ENCODE measurements at regions not wholly inside any gene's neighbourhood (a gene's known extent, or its start where the extent isn't known, plus 50 kb on each side); places are given as distances from the start of the nearest gene placed in this dataset.

DNA sequence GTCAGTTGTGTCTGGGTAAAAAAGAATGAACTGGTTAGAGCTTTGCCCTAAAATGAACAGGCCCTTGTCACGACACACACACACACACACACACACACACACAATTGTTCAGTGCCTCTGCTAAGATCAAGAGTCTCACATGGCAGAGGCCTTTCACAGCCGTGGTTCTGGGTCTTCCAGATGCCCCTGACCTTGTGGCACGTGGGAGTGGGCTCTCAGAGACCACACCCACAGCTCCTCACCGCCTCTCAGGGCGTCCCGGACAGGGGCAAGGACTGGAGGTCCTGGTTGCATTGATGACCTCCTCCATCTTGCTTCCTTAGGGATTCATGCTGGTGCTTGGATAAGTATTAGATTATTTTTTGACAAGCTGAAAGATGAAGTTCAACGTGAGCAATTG, 101.0 kb downstream of the HSPH1 start:
- Histone ChIP-seq H3K36me3 (replicated peaks in 1 of 2; ENCODE audit: control insufficient read depth in 1 of 2, insufficient read depth in 2 of 2, low read length in 1 of 2) (no peaks in the 10 kb centered on the region), H3K9me2 (no peaks in the 10 kb centered on the region), H3K79me2 (ENCODE audit: insufficient read depth) (no peaks in the 10 kb centered on the region), H2AFZ (ENCODE audit: low read depth) (no peak overlapping the region), H4K20me1 (ENCODE audit: insufficient read depth) (no peaks in the 10 kb centered on the region), H3K4me2 (no peak overlapping the region), H3K9ac (no peak overlapping the region), H3F3A (replicated peaks; ENCODE audit: insufficient read depth) (no peaks in the 10 kb centered on the region), H3K4me1 (ENCODE audit: control insufficient read depth in 1 of 2, insufficient read depth in 2 of 2, low read depth in 1 of 2, low read length in 1 of 2) (peaks cover 0 to 9% of the 10 kb centered on the region in 2 experiments; a peak in 2 of 4 replicates), H3K27me3 (ENCODE audit: insufficient read depth) (no peaks in the 10 kb centered on the region), H3K9me3 (no peaks in the 10 kb centered on the region), H3K27ac (ENCODE audit: low read depth in 2 of 2, low read length in 1 of 2) (no peak overlapping the region), H3K4me3 (ENCODE audit: low read depth in 2 of 2, low read length in 1 of 2) (no peak overlapping the region)
- POLR2A ChIA-PET = no interaction called here
- CTCF ChIA-PET = interaction anchor here (0.6 to 1.6 kb wide), 4 partner anchors 10 to 138 kb away, joined by 3 to 6 read pairs (median 4); no protein-coding TSS in a partner anchor
- TF ChIP-seq ELF1 (IDR thresholded peaks at IDR 0.05) = no peak
- TF ChIP-seq, protein P1, sequence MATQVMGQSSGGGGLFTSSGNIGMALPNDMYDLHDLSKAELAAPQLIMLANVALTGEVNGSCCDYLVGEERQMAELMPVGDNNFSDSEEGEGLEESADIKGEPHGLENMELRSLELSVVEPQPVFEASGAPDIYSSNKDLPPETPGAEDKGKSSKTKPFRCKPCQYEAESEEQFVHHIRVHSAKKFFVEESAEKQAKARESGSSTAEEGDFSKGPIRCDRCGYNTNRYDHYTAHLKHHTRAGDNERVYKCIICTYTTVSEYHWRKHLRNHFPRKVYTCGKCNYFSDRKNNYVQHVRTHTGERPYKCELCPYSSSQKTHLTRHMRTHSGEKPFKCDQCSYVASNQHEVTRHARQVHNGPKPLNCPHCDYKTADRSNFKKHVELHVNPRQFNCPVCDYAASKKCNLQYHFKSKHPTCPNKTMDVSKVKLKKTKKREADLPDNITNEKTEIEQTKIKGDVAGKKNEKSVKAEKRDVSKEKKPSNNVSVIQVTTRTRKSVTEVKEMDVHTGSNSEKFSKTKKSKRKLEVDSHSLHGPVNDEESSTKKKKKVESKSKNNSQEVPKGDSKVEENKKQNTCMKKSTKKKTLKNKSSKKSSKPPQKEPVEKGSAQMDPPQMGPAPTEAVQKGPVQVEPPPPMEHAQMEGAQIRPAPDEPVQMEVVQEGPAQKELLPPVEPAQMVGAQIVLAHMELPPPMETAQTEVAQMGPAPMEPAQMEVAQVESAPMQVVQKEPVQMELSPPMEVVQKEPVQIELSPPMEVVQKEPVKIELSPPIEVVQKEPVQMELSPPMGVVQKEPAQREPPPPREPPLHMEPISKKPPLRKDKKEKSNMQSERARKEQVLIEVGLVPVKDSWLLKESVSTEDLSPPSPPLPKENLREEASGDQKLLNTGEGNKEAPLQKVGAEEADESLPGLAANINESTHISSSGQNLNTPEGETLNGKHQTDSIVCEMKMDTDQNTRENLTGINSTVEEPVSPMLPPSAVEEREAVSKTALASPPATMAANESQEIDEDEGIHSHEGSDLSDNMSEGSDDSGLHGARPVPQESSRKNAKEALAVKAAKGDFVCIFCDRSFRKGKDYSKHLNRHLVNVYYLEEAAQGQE (IDR thresholded peaks at IDR 0.05; ENCODE audit: low read depth, low read length) = no peak
- TF ChIP-seq EP300 (IDR thresholded peaks at IDR 0.05; ENCODE audit: borderline replicate concordance in 1 of 2, low read depth in 1 of 2, low read length in 1 of 2) = no peak
- TF ChIP-seq, protein P2, sequence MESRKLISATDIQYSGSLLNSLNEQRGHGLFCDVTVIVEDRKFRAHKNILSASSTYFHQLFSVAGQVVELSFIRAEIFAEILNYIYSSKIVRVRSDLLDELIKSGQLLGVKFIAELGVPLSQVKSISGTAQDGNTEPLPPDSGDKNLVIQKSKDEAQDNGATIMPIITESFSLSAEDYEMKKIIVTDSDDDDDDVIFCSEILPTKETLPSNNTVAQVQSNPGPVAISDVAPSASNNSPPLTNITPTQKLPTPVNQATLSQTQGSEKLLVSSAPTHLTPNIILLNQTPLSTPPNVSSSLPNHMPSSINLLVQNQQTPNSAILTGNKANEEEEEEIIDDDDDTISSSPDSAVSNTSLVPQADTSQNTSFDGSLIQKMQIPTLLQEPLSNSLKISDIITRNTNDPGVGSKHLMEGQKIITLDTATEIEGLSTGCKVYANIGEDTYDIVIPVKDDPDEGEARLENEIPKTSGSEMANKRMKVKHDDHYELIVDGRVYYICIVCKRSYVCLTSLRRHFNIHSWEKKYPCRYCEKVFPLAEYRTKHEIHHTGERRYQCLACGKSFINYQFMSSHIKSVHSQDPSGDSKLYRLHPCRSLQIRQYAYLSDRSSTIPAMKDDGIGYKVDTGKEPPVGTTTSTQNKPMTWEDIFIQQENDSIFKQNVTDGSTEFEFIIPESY (IDR thresholded peaks at IDR 0.05; ENCODE audit: borderline replicate concordance, low read depth) = no peak
- TF ChIP-seq MXI1 (IDR thresholded peaks at IDR 0.05; ENCODE audit: low read depth, low read length) = no peak
- DNase-seq = no peak
- 67% methylated on average over 7 of the region's 7 CpGs for WGBS (ENCODE audit: low lambda C conversion rate)

DNA sequence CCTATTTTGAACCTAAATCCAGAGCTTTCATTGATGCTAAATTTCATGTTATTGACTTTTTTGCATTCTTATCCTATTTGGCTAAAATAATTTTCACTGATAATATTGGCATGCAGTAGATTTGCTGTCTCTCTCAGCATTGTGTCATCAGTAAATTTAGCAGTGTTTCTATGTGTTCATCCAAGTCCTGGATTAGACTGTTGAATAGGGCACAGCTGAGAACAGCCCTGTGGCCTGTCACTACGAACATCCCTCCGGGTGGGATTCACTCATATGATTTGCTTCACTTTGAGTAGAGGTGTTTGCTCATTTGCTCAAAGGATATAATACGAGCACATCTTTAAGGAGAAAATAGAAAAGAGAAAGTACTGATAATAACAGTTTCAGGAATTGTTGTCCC, 101.5 kb downstream of the HSPH1 start:
- H3K4me2 ChIP-seq = no peak overlapping the region
- H3K27ac ChIP-seq (ENCODE audit: low read depth in 2 of 2, low read length in 1 of 2) = no peak overlapping the region
- no peaks in the 10 kb centered on the region for H3K36me3 ChIP-seq (replicated peaks in 1 of 2; ENCODE audit: control insufficient read depth in 1 of 2, insufficient read depth in 2 of 2, low read length in 1 of 2)
- H3K4me3 ChIP-seq (ENCODE audit: low read depth in 2 of 2, low read length in 1 of 2) = no peak overlapping the region
- no peaks in the 10 kb centered on the region for H4K20me1 ChIP-seq (ENCODE audit: insufficient read depth)
- no peaks in the 10 kb centered on the region for H3K27me3 ChIP-seq (ENCODE audit: insufficient read depth)
- no peak for DNase-seq
- H2AFZ ChIP-seq (ENCODE audit: low read depth) = no peak overlapping the region
- H3K79me2 ChIP-seq (ENCODE audit: insufficient read depth) = no peaks in the 10 kb centered on the region
- H3K9me2 ChIP-seq = no peaks in the 10 kb centered on the region
- CTCF ChIA-PET = interaction anchor here (0.9 to 1.6 kb wide), 4 partner anchors 10 to 139 kb away, joined by 3 to 6 read pairs (median 4); no protein-coding TSS in a partner anchor
- WGBS (ENCODE audit: low lambda C conversion rate) = 83% methylated on average over 3 of the region's 3 CpGs
- no peaks in the 10 kb centered on the region for H3F3A ChIP-seq (replicated peaks; ENCODE audit: insufficient read depth)
- POLR2A ChIA-PET = no interaction called here
- peaks cover 0 to 9% of the 10 kb centered on the region in 2 experiments; a peak in 2 of 4 replicates for H3K4me1 ChIP-seq (ENCODE audit: control insufficient read depth in 1 of 2, insufficient read depth in 2 of 2, low read depth in 1 of 2, low read length in 1 of 2)
- no peak overlapping the region for H3K9ac ChIP-seq
- no peaks in the 10 kb centered on the region for H3K9me3 ChIP-seq
- TF ChIP-seq, protein P1 (IDR thresholded peaks at IDR 0.05; ENCODE audit: low read depth, low read length) = no peak
- TF ChIP-seq, protein P3, sequence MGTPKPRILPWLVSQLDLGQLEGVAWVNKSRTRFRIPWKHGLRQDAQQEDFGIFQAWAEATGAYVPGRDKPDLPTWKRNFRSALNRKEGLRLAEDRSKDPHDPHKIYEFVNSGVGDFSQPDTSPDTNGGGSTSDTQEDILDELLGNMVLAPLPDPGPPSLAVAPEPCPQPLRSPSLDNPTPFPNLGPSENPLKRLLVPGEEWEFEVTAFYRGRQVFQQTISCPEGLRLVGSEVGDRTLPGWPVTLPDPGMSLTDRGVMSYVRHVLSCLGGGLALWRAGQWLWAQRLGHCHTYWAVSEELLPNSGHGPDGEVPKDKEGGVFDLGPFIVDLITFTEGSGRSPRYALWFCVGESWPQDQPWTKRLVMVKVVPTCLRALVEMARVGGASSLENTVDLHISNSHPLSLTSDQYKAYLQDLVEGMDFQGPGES (IDR thresholded peaks at IDR 0.05; ENCODE audit: low read depth, low read length) = no peak
- TF ChIP-seq NFIC (IDR thresholded peaks at IDR 0.05; ENCODE audit: borderline replicate concordance) = no peak
- TF ChIP-seq GABPA (IDR thresholded peaks at IDR 0.05; ENCODE audit: low read depth) = no peak
- TF ChIP-seq MEF2A (IDR thresholded peaks at IDR 0.05; ENCODE audit: borderline replicate concordance, low read depth) = no peak
- TF ChIP-seq, protein P4, sequence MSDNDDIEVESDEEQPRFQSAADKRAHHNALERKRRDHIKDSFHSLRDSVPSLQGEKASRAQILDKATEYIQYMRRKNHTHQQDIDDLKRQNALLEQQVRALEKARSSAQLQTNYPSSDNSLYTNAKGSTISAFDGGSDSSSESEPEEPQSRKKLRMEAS (IDR thresholded peaks at IDR 0.05; ENCODE audit: low read depth) = no peak
- TF ChIP-seq, protein P5, sequence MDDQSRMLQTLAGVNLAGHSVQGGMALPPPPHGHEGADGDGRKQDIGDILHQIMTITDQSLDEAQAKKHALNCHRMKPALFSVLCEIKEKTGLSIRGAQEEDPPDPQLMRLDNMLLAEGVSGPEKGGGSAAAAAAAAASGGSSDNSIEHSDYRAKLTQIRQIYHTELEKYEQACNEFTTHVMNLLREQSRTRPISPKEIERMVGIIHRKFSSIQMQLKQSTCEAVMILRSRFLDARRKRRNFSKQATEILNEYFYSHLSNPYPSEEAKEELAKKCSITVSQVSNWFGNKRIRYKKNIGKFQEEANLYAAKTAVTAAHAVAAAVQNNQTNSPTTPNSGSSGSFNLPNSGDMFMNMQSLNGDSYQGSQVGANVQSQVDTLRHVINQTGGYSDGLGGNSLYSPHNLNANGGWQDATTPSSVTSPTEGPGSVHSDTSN (IDR thresholded peaks at IDR 0.05) = no peak
- no peak for TF ChIP-seq JUND (IDR thresholded peaks at IDR 0.05)
- TF ChIP-seq, protein P2 (IDR thresholded peaks at IDR 0.05; ENCODE audit: borderline replicate concordance, low read depth) = no peak
